ACHN (cell line): ENCODE measurements at regions not wholly inside any gene's neighbourhood (a gene's known extent, or its start where the extent isn't known, plus 50 kb on each side); places are given as distances from the start of the nearest gene placed in this dataset.
A peak's percentile ranks its signal among the peaks of the same experiment; 100 is the strongest.

Source experiments
- DNase-seq: peaks from one replicate; pipeline ENCODE4 v3.0.0-alpha.2; 2015
- in situ Hi-C: cut with HindIII; loops from 2 replicates; pipeline ENCODE4 v1.10.0; 2017; ENCODE audit warnings: low sequenced_read_pairs, low pct_ligation_motif_present, low pct_unique_long_range_greater_than_20kb

- peak; percentile 35 for DNase-seq
- in situ Hi-C loops, result no loop called here
Measured at GRCh38 chr13:70960841-70961443, 852.7 kb upstream of the KLHL1 start.

- no peak for DNase-seq
- in situ Hi-C loops, result no loop called here
Measured at GRCh38 chr13:70959035-70959775, 851.0 kb upstream of the KLHL1 start.

GRCh38 chr13:70955887-70956286 lies 847.6 kb upstream of the KLHL1 start:
- in situ Hi-C loops, result no loop called here
- DNase-seq, result no peak

- no peak for DNase-seq
- in situ Hi-C loops, result no loop called here
Measured at GRCh38 chr13:70950664-70951063, 842.4 kb upstream of the KLHL1 start.

GRCh38 chr13:70945506-70945905 lies 837.3 kb upstream of the KLHL1 start:
- DNase-seq, result no peak
- in situ Hi-C loops, result no loop called here

GRCh38 chr13:70941454-70941853 lies 833.2 kb upstream of the KLHL1 start:
- DNase-seq, result no peak
- in situ Hi-C loops, result no loop called here

GRCh38 chr13:70938462-70938861 lies 830.2 kb upstream of the KLHL1 start:
- in situ Hi-C loops, result no loop called here
- DNase-seq, result no peak

GRCh38 chr13:70932511-70932910 lies 824.3 kb upstream of the KLHL1 start:
- in situ Hi-C loops, result no loop called here

GRCh38 chr13:70923863-70924752 lies 815.9 kb upstream of the KLHL1 start:
- in situ Hi-C loops, result no loop called here
- no peak for DNase-seq

More at GRCh38 chr13:70932511-70932910, 824.3 kb upstream of the KLHL1 start:
- DNase-seq, result no peak

- in situ Hi-C loops, result no loop called here
Measured at GRCh38 chr13:70911286-70911685, 803.0 kb upstream of the KLHL1 start.

GRCh38 chr13:70908795-70909194 lies 800.5 kb upstream of the KLHL1 start:
- no peak for DNase-seq
- in situ Hi-C loops, result no loop called here

More at GRCh38 chr13:70911286-70911685, 803.0 kb upstream of the KLHL1 start:
- no peak for DNase-seq

GRCh38 chr13:70905035-70905434 lies 796.8 kb upstream of the KLHL1 start:
- DNase-seq, result no peak
- in situ Hi-C loops, result no loop called here

- no peak for DNase-seq
- in situ Hi-C loops, result no loop called here
Measured at GRCh38 chr13:70896136-70896535, 787.9 kb upstream of the KLHL1 start.

- in situ Hi-C loops, result no loop called here
- DNase-seq, result no peak
Measured at GRCh38 chr13:70895599-70895998, 787.3 kb upstream of the KLHL1 start.

- in situ Hi-C loops, result no loop called here
- DNase-seq, result no peak
Measured at GRCh38 chr13:70894258-70894657, 786.0 kb upstream of the KLHL1 start.

- in situ Hi-C loops, result no loop called here
- no peak for DNase-seq
Measured at GRCh38 chr13:70893832-70894231, 785.6 kb upstream of the KLHL1 start.

GRCh38 chr13:70890289-70890688 lies 782.0 kb upstream of the KLHL1 start:
- in situ Hi-C loops, result no loop called here
- DNase-seq, result no peak

- in situ Hi-C loops, result no loop called here
- DNase-seq, result no peak
Measured at GRCh38 chr13:70889163-70889562, 780.9 kb upstream of the KLHL1 start.

- DNase-seq, result no peak
- in situ Hi-C loops, result no loop called here
Measured at GRCh38 chr13:70884196-70884595, 775.9 kb upstream of the KLHL1 start.
